ENCODE measurements at regions not wholly inside any gene's neighbourhood (a gene's known extent, or its start where the extent isn't known, plus 50 kb on each side); places are given as distances from the start of the nearest gene placed in this dataset.

DNA sequence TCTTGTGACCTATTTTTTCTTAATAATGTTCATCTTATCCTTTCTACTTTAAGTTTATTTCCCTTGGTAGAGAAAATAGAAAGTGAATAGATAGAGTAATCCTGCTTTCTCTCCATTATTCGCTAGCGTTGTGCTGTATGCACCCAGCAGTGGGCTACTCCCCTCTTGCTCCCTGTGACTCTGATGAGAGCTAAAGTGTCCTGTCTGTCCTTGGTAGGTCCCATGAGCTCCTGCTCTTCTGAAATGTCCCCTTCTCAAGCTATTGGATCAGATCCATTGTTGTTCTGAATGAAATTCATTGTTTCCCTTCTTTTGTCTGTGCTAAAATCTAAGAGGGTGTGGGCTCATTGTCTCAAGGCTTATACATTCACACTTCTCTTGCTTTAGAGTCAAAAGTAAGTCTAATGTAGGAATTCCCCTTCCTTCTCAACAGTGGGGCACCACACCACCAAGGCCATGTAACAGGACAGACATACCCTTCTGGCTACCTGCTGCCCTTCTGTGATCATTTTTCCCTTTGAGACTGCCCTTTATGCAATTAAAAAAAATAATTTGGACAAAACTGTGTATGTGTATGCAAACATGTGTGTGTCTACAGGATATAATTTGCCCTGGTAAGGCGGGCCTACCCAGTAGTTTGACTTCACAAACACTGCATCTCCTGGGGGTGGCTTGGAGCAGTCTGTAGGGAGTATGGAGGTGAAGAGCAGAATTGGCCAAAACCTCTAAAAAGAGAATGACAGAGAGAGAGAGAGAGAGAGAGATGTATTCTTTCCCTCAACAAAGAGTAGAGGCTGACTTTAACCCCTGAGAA, 167.0 kb upstream of the MYLIP start:
- FAIRE-seq (no peak), DNase-seq (no peak)
- Histone ChIP-seq H3K4me3 (ENCODE audit: low read length in 3 of 3) (no peak overlapping the region), H3K27ac (ENCODE audit: low read depth in 2 of 2, low read length in 2 of 2) (no peak overlapping the region), H3K9me3 (ENCODE audit: control insufficient read depth in 2 of 3, insufficient read depth in 1 of 3, low read length in 3 of 3) (no peaks in the 10 kb centered on the region), H3K27me3 (ENCODE audit: control insufficient read depth, insufficient read depth, low read length) (no peaks in the 10 kb centered on the region), H3K9ac (ENCODE audit: low read length in 3 of 3) (no peak overlapping the region), H3K36me3 (ENCODE audit: control insufficient read depth in 2 of 3, insufficient read depth in 3 of 3, low read length in 3 of 3) (no peaks in the 10 kb centered on the region), H3K4me1 (ENCODE audit: control insufficient read depth in 2 of 3, insufficient read depth in 2 of 3, low read depth in 1 of 3, low read length in 3 of 3) (no peaks in the 10 kb centered on the region)
- intact Hi-C loops (cut with DNase I) = no loop called here
- TF ChIP-seq CTCF (IDR thresholded peaks at IDR 0.05; ENCODE audit: borderline replicate concordance, extremely low read depth, insufficient read depth) = no peak

GRCh38 chr6:15960740-15961634, 167.9 kb upstream of the MYLIP start:
- no peak overlapping the region for H3K9ac ChIP-seq (ENCODE audit: low read length in 3 of 3)
- H3K27me3 ChIP-seq (ENCODE audit: control insufficient read depth, insufficient read depth, low read length) = no peaks in the 10 kb centered on the region
- no peak for DNase-seq
- no peak overlapping the region for H3K27ac ChIP-seq (ENCODE audit: low read depth in 2 of 2, low read length in 2 of 2)
- H3K4me3 ChIP-seq (ENCODE audit: low read length in 3 of 3) = no peak overlapping the region
- FAIRE-seq = no peak
- no peaks in the 10 kb centered on the region for H3K4me1 ChIP-seq (ENCODE audit: control insufficient read depth in 2 of 3, insufficient read depth in 2 of 3, low read depth in 1 of 3, low read length in 3 of 3)
- no peak for TF ChIP-seq CTCF (IDR thresholded peaks at IDR 0.05; ENCODE audit: borderline replicate concordance, extremely low read depth, insufficient read depth)
- H3K9me3 ChIP-seq (ENCODE audit: control insufficient read depth in 2 of 3, insufficient read depth in 1 of 3, low read length in 3 of 3) = no peaks in the 10 kb centered on the region
- intact Hi-C loops (cut with DNase I) = no loop called here
- H3K36me3 ChIP-seq (ENCODE audit: control insufficient read depth in 2 of 3, insufficient read depth in 3 of 3, low read length in 3 of 3) = no peaks in the 10 kb centered on the region

DNA sequence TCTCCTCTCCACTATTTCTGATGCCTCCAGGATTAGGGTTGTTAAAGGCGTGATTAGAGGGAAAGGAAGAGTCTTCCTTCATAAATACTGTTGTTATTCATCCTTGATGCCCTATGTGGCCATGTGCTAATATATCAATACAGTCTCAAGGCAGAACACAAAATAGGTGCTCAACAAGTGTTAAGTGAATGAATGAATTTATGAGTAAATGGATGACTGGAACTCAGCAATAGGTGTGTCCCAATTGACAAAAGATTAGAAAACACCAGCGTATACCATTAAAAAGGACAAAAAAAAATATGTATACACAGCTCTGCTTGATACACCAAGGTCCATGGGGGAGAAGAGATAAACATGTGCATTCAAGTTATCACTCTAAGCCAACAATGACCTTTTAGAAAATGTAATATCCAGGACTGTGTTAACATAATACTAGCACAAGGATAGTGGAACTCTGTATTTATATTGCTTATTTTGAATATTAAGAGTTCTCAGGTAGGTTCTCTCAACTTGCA, 171.2 kb upstream of the MYLIP start:
- FAIRE-seq (no peak), DNase-seq (no peak)
- Histone ChIP-seq H3K4me3 (ENCODE audit: low read length in 3 of 3) (no peak overlapping the region), H3K9ac (ENCODE audit: low read length in 3 of 3) (no peak overlapping the region), H3K4me1 (ENCODE audit: control insufficient read depth in 2 of 3, insufficient read depth in 2 of 3, low read depth in 1 of 3, low read length in 3 of 3) (peaks cover 0 to 3% (median 2%) of the 10 kb centered on the region in 3 donors), H3K9me3 (ENCODE audit: control insufficient read depth in 2 of 3, insufficient read depth in 1 of 3, low read length in 3 of 3) (no peaks in the 10 kb centered on the region), H3K36me3 (ENCODE audit: control insufficient read depth in 2 of 3, insufficient read depth in 3 of 3, low read length in 3 of 3) (no peaks in the 10 kb centered on the region), H3K27me3 (ENCODE audit: control insufficient read depth, insufficient read depth, low read length) (no peaks in the 10 kb centered on the region), H3K27ac (ENCODE audit: low read depth in 2 of 2, low read length in 2 of 2) (no peak overlapping the region)
- intact Hi-C loops (cut with DNase I) = no loop called here
- no peak for TF ChIP-seq CTCF (IDR thresholded peaks at IDR 0.05; ENCODE audit: borderline replicate concordance, extremely low read depth, insufficient read depth)

All from kidney (tissue), 13 donors.